ENCODE measurements at regions not wholly inside any gene's neighbourhood (a gene's known extent, or its start where the extent isn't known, plus 50 kb on each side); places are given as distances from the start of the nearest gene placed in this dataset.
A peak's percentile ranks its signal among the peaks of the same experiment; 100 is the strongest.

DNA sequence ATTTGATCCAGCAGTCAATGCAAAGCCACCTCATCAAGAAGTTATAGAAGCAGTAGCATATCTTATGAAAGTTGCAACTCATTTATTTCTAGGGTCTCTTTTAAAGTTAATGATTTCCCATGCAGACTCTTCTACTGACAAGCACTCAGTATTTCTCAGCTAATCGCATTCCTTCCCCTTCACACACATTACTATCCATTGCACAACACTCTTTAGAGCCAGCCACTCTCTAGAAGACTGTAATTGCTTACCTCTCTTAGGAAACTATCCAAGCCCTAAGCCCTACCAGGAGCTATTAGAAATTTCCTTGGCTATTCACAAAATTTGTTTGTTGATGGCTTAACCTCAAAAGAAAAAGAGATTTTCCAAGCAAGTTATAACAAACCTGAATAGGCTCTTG, 106.0 kb downstream of the ADAMTS1 start:
- DNase-seq (ENCODE audit: low read depth): no peak

DNA sequence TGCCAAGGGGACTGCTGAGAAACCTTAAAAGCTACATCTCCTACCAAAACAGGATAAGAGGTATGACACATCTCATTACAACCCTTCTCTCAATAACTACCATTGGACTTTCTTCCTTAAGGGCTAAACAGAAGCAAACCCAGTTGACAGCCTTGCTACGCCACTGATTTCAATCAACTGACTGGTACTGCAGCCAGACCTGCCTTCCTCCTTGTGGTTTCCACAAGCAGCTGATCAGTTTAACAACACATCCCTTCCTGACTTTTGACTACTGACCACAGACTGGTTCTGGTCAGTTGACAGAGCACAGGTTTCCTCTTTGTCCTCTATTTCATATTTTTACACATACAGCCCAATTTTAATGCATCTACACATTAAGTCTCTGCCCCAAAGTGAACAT, 108.8 kb downstream of the ADAMTS1 start:
- no peak for DNase-seq (ENCODE audit: low read depth)

DNA sequence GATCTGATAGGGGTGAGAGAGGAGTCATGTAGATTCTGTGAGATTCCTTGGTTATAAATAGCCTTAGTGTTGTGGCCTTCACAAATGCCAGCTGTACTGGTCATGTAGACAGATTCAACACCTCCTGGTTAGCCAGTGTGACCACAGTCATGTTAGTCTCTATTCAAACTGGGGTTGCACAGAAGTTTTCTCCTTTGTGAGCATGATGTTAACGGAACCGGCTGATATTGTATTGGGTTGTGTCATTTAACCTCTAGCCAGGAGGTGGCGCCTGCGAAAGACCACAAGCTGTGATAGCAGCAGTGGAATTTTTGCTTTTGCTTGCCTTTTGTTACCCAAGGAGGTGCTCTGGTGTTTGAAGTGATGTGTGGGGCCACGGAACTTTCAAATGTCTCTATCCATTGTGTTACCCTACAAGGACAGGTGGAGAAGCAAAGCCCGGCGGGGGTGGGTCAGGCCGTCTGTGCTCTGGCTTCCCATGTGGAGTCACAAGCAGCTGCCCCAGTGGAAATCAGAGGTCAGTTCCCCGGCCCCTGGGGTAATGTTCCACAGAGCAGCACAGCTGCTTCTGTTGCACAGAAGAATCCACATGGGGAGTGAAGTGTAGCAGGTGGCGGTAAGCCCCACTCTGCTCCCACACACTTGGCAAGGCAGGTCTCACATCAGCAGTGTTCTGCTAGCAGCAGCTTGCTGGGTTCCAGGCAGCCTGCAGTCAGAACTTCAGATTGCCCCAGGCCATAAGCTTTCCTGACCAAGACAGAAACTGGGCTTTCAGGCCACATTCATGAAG, 112.6 kb downstream of the ADAMTS1 start:
- peak; percentile 14 for DNase-seq (ENCODE audit: low read depth)

DNA sequence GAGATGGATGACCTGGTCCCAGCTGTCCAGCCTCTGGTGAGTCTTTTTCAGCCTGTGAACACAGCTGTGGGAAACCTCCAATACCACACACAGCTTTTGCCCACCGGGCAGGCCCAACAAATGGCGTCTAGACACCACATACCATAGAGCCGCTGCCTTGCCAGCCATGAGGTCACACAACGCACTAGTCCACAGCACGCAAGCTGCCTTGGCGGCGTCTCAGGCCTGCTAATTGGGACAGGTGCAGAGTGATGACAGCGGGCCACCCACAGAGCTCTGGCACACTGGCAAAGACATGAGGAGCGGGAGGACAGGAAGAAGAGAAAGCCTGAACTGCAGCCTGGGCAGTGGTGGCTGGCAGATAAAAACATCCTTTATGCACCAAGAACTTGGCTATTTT, 125.5 kb downstream of the ADAMTS1 start:
- no peak for DNase-seq (ENCODE audit: low read depth)

DNA sequence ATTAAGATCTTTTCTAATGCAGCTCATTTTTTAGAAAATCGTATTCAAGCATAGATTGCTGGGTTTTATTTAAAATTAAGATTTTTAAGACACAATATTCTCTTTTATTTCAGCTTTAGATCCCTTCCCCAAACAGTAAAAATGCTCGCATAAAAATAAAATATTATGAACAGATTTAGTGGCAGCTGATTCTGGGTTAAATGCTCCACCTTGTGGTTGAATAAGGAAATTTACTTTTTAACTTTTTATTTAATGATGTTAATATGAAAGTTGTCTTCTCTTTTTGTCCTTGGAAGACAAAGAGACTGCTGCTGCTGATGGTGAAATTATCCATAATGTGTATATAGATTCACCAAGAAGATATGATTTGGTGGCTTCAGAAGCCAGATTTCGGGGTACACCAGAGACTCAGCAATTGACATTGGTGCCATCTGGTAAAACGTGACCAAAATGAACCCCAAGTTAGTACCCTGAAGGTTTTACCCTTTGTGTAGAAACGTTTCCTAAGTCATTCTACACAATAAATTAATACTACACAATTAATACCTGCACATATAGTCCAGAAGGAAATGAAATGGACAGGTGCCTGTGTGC, 128.0 kb downstream of the ADAMTS1 start:
- no peak for DNase-seq (ENCODE audit: low read depth)

DNA sequence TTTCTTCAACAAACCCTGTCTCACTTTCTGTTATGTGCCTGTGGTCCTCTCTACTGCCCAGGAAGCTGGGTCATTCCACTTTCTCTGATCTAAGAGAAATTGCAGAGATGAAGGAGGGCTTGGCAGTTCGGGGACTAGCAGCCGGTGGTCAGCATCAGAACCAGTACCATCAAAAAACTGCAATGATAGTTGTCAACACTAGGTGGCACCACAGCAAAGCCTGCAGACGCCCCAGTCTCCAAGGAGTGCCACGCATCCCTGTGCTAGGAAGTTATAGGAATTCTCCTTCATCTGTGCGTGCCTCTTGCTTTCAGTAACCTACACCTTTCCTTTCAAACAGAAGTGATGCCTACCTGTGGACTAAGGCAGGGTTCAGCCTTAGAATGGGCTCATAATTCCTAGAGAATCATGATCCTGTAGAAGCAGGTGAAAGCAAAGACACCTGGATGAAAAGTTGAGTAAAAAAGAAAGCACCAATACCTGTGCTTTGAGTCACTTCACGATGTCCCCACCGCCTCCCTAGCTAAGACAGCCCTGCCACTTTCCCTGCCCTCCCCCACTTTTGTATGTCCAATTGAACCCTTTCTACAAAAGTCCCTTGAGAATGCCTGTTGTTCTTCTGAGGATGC, 129.2 kb downstream of the ADAMTS1 start:
- no peak for DNase-seq (ENCODE audit: low read depth)

DNA sequence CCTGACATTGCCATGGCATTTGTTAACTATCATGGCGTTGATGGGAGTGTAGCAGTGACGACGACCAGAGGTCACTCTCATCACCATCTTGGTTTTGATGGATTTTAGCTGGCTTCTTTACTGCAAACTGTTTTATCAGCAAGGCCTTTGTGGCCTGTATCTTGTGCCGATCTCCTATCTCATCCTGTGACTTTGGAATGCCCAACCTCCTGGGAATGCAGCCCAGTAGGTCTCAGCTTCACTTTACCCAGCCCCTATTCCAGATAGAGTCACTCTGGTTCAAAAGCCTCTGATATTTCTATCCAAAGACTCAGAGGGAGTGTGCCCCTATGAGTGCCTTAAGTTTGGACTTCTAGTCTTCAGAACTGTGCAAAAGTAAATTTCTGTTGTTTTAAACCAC, 130.1 kb downstream of the ADAMTS1 start:
- DNase-seq (ENCODE audit: low read depth): no peak

DNA sequence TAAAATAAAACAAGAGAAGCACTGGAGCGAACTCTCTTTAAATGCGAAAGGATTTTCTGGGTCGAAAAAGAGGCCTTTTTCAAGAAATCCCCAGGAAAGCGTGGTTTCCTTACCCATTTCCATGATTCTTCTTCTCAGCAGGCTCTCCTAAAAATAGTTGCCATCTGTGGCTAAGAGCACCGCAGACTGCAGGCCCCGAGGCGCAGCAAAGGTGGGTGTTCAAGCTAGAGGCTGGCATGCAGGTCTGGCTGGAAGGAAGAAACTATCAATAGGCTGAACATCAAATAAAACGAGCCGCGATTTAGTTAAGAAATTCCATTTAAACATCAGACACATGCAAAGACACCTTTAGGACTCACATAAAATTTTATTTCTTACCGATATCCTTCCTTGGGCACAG, 135.1 kb downstream of the ADAMTS1 start:
- no peak for DNase-seq (ENCODE audit: low read depth)

DNA sequence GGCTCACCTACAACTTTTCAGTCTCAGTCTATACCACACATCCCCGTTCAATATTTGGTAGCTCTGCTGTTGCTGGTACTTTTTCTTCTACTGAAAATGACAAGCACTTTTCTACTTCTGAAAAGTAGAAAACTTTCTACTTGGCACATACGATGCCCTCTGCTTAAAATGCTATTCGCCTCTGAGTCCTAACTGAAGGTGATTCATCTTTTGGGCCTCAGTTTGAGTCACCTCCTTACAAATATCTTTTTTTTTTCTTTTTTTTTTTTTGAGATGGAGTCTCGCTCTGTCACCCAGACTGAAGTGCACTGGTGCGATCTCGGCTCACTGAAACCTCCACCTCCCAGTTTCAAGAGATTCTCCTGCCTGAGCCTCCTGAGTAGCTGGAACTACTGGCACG, 136.0 kb upstream of the CYYR1 start:
- no peak for DNase-seq (ENCODE audit: low read depth)

DNA sequence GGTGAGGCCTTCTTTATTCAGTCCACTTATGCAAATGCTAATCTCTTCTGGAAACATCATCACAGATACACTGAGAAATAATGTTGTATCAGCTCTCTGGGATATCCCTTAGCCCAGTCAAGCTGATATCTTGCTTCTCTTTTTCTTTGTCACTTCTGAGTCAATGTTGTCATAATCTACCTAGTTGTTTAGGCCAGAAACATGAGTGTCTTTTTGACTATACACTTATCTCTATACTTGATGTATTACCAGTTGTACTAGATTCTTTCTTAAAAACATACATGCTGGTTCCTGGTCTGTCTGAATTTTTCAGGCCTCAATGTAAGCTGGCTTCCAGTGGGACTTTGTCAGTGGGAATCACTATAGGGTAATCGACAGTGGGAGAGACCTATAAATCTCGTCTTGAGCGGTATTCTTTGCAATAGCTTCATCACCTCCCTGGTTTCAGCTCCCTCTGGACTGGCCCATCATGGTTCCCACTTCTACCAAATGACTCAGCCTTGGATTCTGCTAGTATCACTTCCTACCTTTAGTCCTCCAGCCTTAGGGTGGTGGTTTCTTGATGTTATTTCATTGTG, 135.2 kb upstream of the CYYR1 start:
- no peak for DNase-seq (ENCODE audit: low read depth)

DNA sequence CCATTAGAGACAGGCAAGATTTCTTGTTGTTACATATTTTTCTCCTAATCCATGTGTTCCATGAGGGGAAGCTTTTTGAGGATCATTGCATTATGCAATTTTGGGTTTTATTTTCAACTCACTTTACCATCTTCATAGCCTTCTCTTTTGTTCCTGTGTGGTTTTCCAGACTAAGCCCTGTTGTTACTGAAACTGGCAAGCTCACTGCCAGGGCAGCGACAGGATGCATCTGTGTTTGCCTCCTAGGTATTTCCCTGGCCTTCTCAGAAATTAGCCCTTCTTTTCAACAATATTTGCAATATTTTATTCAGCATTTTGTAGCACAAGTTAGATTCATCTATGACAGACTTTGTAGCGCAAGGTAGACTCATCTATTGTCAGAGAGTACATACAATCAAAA, 134.2 kb upstream of the CYYR1 start:
- no peak for DNase-seq (ENCODE audit: low read depth)

DNA sequence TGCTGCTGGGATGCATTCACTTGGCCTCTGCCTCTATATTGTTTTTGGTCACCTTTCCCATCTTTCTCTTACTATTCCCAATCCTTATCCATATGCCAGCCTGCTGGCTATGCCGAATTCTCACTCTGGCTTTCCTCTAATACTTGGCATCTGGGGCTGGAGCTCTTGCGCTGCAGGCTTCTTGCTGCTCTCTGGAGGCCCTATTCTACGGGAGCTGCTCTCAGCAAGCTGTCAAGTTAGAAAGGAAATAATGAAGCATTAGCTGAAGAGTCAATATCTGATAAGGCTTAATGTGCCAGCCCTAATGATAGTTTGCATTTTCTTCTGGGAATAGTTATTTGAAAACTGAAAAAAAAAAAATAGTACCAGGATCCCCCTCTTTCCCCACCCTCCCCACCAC, 125.3 kb upstream of the CYYR1 start:
- DNase-seq (ENCODE audit: low read depth): no peak

DNA sequence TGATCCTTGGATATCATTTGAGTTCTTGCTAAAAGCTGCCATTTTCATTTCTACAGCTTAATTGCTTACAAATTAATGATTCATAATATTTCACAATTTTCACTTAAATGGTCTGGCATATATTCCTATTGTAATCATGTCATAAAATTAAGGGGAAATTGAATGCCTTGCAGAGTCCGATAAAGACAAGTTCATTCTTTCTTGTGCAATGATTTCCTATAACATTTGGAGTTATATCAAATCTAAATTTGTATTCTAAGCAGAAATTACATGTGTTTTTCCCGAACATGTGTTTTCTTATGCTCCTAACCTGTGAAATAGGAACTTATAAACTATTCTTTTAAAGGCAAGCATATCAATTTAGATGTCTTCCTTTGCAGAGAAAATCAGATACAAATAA, 118.3 kb upstream of the CYYR1 start:
- DNase-seq (ENCODE audit: low read depth): no peak

DNA sequence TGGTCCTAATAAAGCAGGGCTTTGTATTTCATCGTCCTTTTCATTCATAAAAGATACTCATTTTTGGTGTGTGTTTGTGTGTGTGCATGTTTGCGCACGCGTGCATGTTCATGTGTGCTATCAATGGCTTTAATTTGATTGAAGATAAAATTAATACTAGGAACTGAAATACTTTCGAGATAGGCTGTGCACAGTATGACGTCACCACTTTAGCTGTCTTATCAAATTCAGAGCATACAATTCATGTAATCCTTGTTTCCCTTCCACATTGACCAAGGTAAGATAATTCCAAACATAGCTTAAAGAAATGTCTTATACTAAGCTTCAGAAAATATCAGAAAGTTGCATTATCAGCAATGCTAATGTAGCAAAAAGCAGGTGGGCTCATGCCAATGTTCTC, 113.6 kb upstream of the CYYR1 start:
- DNase-seq (ENCODE audit: low read depth): no peak

DNA sequence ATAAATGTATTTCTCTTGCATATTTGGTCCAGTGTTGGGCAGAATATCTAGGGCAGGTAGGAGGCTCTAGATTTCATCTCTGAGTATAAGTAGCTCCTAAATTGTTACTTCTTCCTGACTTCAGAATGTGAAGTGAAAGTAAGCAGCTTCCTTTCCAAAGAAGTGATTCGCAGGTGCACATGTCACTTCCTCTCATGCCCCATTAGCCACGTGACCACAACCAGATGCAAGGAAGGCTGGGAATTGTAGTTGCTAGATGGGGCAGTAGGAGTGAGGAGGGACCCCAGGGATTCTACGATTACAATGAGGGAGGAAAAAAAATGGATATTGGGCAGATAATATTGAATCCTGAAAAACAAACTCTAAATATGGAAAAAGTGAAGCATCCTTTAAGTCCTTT, 113.2 kb upstream of the CYYR1 start:
- DNase-seq (ENCODE audit: low read depth): no peak

DNA sequence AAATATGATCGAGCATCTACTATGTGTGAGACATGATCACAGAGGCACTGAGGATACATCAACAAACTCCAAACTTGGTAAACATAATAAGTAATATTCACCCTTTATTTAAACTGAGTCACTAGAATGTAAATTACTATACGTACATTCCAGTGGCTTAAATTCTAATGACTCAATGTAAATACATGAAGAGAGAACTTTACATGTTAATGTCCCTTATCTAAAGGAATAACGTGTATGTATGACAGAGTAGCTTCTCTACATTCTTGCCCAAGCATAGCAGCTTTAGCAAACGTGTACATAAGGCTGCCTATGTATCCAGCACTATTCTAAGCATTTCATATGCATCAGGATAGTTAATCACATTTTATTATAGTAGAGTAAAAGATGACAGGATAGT, 111.8 kb upstream of the CYYR1 start:
- no peak for DNase-seq (ENCODE audit: low read depth)

DNA sequence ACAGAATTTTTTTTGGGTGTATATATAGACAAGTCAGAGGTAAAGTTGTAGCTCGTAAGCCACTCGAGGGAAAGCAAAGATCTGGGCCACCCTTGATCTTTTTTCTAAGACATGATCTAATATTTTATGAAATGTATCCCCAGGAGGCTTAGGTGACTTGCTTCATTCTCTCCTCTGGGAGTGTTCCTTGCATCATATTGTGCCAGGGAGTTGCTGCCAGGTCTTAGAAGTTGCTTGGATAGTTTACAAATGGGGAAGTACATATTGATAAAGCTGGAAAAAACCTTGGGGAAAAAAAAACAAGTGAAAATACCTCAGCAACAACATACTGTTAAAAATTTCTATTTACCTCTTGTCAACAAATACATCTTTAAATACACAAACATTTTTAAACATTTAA, 110.9 kb upstream of the CYYR1 start:
- DNase-seq (ENCODE audit: low read depth): no peak

DNA sequence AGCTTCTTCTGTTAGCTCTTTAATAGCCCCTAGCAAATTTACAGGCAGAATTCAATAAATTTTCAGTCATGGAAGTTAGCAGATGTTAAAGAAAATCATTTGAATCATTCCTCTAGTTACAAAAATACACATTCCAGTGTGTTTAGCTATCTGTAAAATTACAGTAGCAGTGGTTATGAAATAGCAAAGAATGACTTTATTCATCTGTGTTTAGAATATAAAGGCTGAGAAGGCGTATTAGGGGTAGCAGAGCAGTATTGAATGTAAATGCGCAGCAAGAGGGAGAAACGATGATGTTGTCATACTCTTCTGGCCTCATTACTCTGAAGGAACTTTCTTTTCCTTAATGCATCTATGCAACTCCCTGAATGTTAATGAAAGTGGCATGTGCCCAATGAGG, 106.2 kb upstream of the CYYR1 start:
- no peak for DNase-seq (ENCODE audit: low read depth)

DNA sequence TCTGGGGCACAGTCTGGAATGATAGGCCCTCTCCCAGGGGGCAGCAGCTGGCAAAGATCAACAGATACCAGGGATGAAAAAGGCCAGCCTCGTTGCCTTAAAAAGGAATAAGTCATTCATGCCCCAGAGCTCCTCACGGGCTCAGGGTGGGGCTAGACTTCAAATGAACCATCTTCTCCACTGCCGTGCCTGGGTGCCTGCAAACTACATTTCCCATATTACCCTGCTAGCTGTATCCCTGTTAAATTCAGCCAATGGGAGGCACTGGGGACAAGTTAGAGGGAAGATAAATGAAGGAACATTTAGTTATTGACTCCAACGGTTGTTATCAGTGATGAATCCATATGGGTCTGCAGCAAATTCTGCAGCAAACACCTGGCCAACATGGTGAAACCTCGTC, 101.2 kb upstream of the CYYR1 start:
- no peak for DNase-seq (ENCODE audit: low read depth)

DNA sequence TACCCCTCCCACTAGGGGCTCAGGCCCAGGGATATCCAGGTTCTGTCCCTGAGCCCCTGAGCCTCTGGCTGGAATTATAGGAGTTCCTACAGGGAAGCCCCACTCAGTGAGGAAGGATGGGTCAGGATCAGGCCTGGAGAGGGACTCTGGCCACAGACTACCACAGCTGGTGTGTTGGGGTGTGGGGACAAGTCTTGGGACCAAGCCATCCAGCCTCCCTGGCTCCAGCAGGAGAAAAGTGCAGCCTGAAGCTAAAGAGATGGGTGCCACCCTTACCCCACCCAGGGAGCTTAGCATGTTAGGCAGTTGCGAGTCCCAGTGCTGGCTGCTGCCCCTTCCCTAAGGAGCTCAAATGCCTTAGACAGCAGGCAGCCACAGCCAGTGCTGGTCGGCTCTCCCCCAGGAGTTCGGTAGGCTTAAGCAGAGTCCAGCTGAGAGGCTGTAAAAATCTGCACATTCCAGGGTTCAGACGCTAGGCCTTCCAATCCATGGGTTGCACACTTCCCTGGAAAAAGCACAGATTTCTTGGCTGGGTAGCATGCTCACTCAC, 96.2 kb upstream of the CYYR1 start:
- no peak for DNase-seq (ENCODE audit: low read depth)

DNA sequence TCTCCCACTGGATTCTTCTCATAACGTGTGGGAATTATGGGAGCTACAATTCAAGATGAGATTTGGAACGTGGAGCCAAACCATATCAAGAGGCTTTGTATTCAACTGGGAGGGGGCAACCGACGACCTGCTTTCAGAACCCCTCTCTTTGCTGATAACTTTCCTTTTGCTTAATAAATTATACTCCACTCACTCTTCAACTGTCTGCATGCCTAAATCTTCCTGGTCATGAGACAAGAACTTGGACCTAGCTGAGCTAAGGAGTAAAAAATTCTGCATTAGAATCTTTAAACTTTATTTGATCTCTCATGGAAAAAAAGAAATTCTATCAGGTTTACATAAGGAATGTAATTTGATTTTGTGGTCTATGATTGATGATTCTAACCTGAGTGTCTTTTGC, 86.7 kb upstream of the CYYR1 start:
- DNase-seq (ENCODE audit: low read depth): no peak

DNA sequence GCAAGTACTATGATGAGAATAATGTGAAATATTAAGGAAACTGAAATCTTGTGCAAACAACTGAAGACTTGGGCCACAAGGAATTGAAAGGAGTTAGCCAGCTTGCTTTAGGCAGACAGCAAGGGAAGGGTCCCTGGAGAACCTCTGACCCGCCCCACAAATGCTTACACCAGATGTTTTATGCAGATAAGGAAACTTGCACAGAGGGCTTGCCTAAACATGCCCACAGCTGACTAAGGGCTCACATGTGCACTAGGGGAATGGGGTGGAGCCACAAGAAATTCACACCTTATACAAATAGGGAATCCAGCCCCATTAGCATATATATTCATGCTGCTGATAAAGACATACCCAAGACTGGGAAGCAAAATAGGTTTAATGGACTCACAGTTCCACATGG, 86.1 kb upstream of the CYYR1 start:
- no peak for DNase-seq (ENCODE audit: low read depth)

DNA sequence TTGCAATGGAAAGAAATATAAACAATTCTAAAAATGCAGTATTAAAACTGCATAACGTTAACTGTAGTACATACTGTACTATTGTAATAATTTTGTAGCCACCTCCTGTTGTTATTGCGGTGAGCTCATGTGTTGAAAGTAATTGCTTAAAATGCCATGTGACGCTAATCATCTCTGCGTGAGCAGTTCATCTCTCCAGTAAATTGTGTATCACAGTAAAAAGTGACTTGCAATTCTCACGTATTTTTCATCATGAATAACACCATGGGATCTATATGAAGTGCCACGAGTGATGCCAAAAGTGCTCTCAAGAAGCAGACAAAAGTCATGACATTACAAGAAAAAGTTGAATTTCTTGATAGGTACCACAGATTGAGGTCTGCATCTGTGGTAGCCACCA, 82.4 kb upstream of the CYYR1 start:
- DNase-seq (ENCODE audit: low read depth): no peak
